Vagina (tissue), 2 donors: ENCODE measurements at regions not wholly inside any gene's neighbourhood (a gene's known extent, or its start where the extent isn't known, plus 50 kb on each side); places are given as distances from the start of the nearest gene placed in this dataset.

Experiments used
- POLR2A ChIP-seq, 2 donors: fragments of 450-650 bp; IDR thresholded peaks; one replicate each; pipeline ENCODE4 v1.6.1; 2017; ENCODE audit warnings: antibody characterized with exemption in 2 of 2, mild to moderate bottlenecking in 2 of 2, moderate library complexity in 2 of 2
- POLR2AphosphoS5 ChIP-seq, 2 donors: sonication (generic); formaldehyde crosslinking; IDR thresholded peaks; one replicate each; pipeline ENCODE4 v1.9.0; 2017; ENCODE audit warnings: antibody characterized with exemption in 2 of 2, mild to moderate bottlenecking in 2 of 2, low read depth in 1 of 2; ENCODE audit not compliant: insufficient read depth in 1 of 2
- TF ChIP-seq, protein P1 (sequence below), 3 experiments: fragments of 450-650 bp in 2 of 3; fragments of 200-600 bp in 1 of 3; sonication (generic) in 1 of 3; IDR thresholded peaks; one replicate each; pipeline ENCODE4 v1.5.1; 2017 to 2019; ENCODE audit warnings: antibody characterized with exemption in 3 of 3, mild to moderate bottlenecking in 2 of 3, moderate library complexity in 2 of 3

DNA sequence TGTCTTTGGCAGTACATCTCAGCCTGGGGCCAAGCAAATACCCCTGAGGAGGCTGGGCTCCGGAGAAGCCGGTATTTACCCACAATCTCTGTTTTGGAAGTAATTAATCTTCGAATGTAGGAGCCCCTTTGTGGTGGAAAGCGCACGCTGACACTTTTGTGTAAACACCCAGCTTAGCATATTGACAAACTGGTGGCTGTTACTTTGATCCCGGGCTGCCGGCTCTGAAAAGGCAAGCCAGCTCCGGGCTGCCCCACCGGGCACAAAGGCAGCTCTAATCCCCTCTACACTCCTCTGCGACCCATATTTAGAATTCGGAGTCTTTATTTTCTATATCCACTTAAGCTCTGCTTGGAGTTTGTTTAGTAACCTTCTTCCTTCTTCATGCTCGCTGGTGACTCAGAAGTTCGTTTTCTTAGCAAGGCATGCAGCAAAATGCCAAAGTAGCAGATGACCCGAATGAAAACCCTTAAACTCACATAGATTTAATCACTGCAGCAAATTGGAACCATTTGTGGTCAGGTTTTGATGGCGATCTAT, 144.0 kb upstream of the IRX3 start:
- TF ChIP-seq, protein P1, sequence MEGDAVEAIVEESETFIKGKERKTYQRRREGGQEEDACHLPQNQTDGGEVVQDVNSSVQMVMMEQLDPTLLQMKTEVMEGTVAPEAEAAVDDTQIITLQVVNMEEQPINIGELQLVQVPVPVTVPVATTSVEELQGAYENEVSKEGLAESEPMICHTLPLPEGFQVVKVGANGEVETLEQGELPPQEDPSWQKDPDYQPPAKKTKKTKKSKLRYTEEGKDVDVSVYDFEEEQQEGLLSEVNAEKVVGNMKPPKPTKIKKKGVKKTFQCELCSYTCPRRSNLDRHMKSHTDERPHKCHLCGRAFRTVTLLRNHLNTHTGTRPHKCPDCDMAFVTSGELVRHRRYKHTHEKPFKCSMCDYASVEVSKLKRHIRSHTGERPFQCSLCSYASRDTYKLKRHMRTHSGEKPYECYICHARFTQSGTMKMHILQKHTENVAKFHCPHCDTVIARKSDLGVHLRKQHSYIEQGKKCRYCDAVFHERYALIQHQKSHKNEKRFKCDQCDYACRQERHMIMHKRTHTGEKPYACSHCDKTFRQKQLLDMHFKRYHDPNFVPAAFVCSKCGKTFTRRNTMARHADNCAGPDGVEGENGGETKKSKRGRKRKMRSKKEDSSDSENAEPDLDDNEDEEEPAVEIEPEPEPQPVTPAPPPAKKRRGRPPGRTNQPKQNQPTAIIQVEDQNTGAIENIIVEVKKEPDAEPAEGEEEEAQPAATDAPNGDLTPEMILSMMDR (IDR thresholded peaks at IDR 0.05), result no peak
- no peak for TF ChIP-seq POLR2AphosphoS5 (IDR thresholded peaks at IDR 0.05; ENCODE audit: insufficient read depth in 1 of 2, low read depth in 1 of 2)
- no peak for TF ChIP-seq POLR2A (IDR thresholded peaks at IDR 0.05)
